ENCODE measurements at regions not wholly inside any gene's neighbourhood (a gene's known extent, or its start where the extent isn't known, plus 50 kb on each side); places are given as distances from the start of the nearest gene placed in this dataset.

GRCh38 chr17:13387952-13388351 lies 213.8 kb downstream of the HS3ST3A1 start (continued):
- TF ChIP-seq ZNF462 (CRISPR knock-in tag; IDR thresholded peaks at IDR 0.05) (no peak), ZNF114 (CRISPR knock-in tag; IDR thresholded peaks at IDR 0.05) (no peak), ETS1 (IDR thresholded peaks at IDR 0.05) (no peak), JUNB (IDR thresholded peaks at IDR 0.05; ENCODE audit: unreplicated experiment) (no peak), STAT1 (IDR thresholded peaks at IDR 0.05; ENCODE audit: unreplicated experiment) (no peak), EZH2 (IDR thresholded peaks at IDR 0.05; ENCODE audit: low read depth, unreplicated experiment) (no peak), REST (IDR thresholded peaks at IDR 0.05; ENCODE audit: unreplicated experiment) (no peak), CREB1 (CRISPR knock-in tag; IDR thresholded peaks at IDR 0.05; ENCODE audit: low read depth) (no peak), ZNF331 (CRISPR knock-in tag; IDR thresholded peaks at IDR 0.05; ENCODE audit: low read depth) (no peak)
